ENCODE measurements at regions not wholly inside any gene's neighbourhood (a gene's known extent, or its start where the extent isn't known, plus 50 kb on each side); places are given as distances from the start of the nearest gene placed in this dataset.

- no peak for DNase-seq
- ATAC-seq, result no peak
- no peaks in the 10 kb centered on the region for H3K27me3 ChIP-seq
- no peaks in the 10 kb centered on the region for H3K9me3 ChIP-seq
- WGBS (ENCODE audit: insufficient coverage, low coverage, low lambda C conversion rate, missing lambda C conversion rate), result 67% methylated on average over 5 of the region's 5 CpGs
- no peak overlapping the region for H3K27ac ChIP-seq
- no peak for TF ChIP-seq POLR2A (IDR thresholded peaks at IDR 0.05)
- no peak for TF ChIP-seq CTCF (IDR thresholded peaks at IDR 0.05)
- intact Hi-C loops (cut with DNase I), result no loop called here
- no peaks in the 10 kb centered on the region for H3K36me3 ChIP-seq
- H3K4me3 ChIP-seq, result no peak overlapping the region
- H3K4me1 ChIP-seq, result no peaks in the 10 kb centered on the region
Observed at GRCh38 chr3:150150633-150151032, 179.9 kb upstream of the PFN2 start.

- intact Hi-C loops (cut with DNase I), result no loop called here
- no peak for ATAC-seq
- no peak for DNase-seq
- Histone ChIP-seq H3K27ac (no peak overlapping the region), H3K9me3 (no peaks in the 10 kb centered on the region), H3K27me3 (no peaks in the 10 kb centered on the region), H3K36me3 (no peaks in the 10 kb centered on the region), H3K4me1 (no peaks in the 10 kb centered on the region), H3K4me3 (no peak overlapping the region)
- 0% methylated on average over 1 of the region's 1 CpG for WGBS (ENCODE audit: insufficient coverage, low coverage, low lambda C conversion rate, missing lambda C conversion rate)
- TF ChIP-seq POLR2A (IDR thresholded peaks at IDR 0.05) (no peak), CTCF (IDR thresholded peaks at IDR 0.05) (no peak)
Observed at GRCh38 chr3:150149651-150150051, 179.0 kb upstream of the PFN2 start.

DNA sequence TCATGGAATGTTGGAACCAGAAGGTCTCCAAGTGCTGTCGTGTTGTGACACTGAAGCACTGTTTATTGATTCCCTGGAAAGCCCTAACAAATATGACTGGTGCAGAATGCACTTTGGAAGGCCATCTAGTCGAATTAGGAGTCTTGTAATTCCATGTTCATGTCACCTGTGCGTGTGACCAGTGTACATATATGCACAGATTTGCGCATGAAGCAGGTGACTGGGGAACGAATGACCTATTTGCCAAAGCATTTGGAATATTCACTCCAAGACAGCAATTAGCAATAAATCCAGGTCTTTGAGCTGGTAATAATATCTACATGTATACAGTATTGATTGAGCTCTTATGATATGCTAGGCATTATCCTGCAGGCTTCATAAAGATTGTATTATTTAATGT is 177.5 kb upstream of the PFN2 start:
- Histone ChIP-seq H3K4me3 (no peak overlapping the region), H3K27me3 (no peaks in the 10 kb centered on the region), H3K36me3 (no peaks in the 10 kb centered on the region), H3K4me1 (no peaks in the 10 kb centered on the region), H3K9me3 (no peaks in the 10 kb centered on the region), H3K27ac (no peak overlapping the region)
- WGBS (ENCODE audit: insufficient coverage, low coverage, low lambda C conversion rate, missing lambda C conversion rate), result 52% methylated on average over 5 of the region's 5 CpGs
- intact Hi-C loops (cut with DNase I), result no loop called here
- no peak for TF ChIP-seq POLR2A (IDR thresholded peaks at IDR 0.05)
- TF ChIP-seq CTCF (IDR thresholded peaks at IDR 0.05), result no peak
- no peak for DNase-seq
- ATAC-seq, result no peak

DNA sequence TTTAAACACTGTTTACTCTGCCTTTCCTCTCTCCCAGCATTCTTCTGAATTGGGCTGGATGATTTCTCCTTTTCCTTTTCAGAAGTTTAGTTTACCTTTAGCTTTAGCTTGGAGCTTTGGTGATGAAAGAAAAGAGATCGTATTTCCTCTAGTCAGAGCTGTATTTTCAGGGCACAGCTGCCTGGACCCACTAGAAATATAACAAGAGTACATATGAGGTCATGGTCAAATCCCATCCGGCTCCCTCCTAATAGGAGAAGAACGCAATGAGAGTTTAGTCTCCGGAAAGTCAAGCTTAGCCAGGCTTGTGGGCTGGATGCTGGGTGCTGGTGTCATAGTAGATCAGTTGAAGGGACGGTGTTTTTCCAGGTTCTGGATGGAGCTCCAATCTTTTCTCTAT is 177.1 kb upstream of the PFN2 start:
- 59% methylated on average over 5 of the region's 5 CpGs for WGBS (ENCODE audit: insufficient coverage, low coverage, low lambda C conversion rate, missing lambda C conversion rate)
- TF ChIP-seq POLR2A (IDR thresholded peaks at IDR 0.05) (no peak), CTCF (IDR thresholded peaks at IDR 0.05) (no peak)
- no peak for DNase-seq
- no peak overlapping the region for H3K4me3 ChIP-seq
- no peaks in the 10 kb centered on the region for H3K9me3 ChIP-seq
- no peaks in the 10 kb centered on the region for H3K36me3 ChIP-seq
- intact Hi-C loops (cut with DNase I), result no loop called here
- H3K27me3 ChIP-seq, result no peaks in the 10 kb centered on the region
- H3K4me1 ChIP-seq, result no peaks in the 10 kb centered on the region
- no peak for ATAC-seq
- H3K27ac ChIP-seq, result no peak overlapping the region
